HFFc6 (cell line): ENCODE measurements at regions not wholly inside any gene's neighbourhood (a gene's known extent, or its start where the extent isn't known, plus 50 kb on each side); places are given as distances from the start of the nearest gene placed in this dataset.
A peak's percentile ranks its signal among the peaks of the same experiment; 100 is the strongest.

Experiments
- DNase-seq: peaks from one replicate; pipeline ENCODE4 v3.0.0-alpha.2; 2018
- H3K27ac Mint-ChIP-seq: 2 replicates; pipeline ENCODE4 v1.8.0; 2020; ENCODE audit warnings: mild to moderate bottlenecking, mixed read lengths
- H3K27me3 Mint-ChIP-seq: 2 replicates; pipeline ENCODE4 v1.8.0; 2021; ENCODE audit warnings: mild to moderate bottlenecking, moderate library complexity, mixed read lengths; ENCODE audit not compliant: insufficient read depth
- H3K36me3 Mint-ChIP-seq: 2 replicates; pipeline ENCODE4 v1.8.0; 2021; ENCODE audit warnings: low read depth, mixed read lengths
- H3K4me1 Mint-ChIP-seq: 2 replicates; pipeline ENCODE4 v1.8.0; 2020; ENCODE audit warnings: low read depth, mixed read lengths
- H3K4me3 Mint-ChIP-seq: 2 replicates; pipeline ENCODE4 v1.8.0; 2020; ENCODE audit warnings: mild to moderate bottlenecking, moderate library complexity, mixed read lengths
- H3K9me3 Mint-ChIP-seq: 2 replicates; pipeline ENCODE4 v1.8.0; 2020; ENCODE audit warnings: mild to moderate bottlenecking, mixed read lengths
- TF ChIP-seq, protein P1 (sequence below): fragments of 200-600 bp; sonication (generic); IDR thresholded peaks from 2 replicates; pipeline ENCODE4 v1.5.0; 2021; ENCODE audit warnings: antibody characterized with exemption, mild to moderate bottlenecking

DNA sequence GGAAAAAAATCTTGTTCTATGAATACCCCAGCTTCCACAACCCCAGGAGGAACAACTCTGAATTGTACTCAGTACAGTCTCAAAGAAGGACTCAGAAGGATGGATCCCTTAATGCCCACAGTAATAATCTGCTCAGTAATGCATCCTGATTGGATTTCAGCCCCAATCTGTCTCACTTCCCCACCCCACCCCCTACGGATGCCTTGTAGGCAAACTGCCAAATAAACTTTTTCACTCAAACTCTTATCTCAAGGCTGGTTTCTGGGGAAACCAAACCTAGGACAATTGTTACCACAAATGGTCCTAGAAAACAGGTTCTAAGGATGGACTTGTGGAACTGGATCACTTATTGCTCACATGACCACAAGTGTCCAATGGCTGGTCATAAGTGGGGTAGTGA, 1021.8 kb upstream of the INTU start:
- TF ChIP-seq, protein P1, sequence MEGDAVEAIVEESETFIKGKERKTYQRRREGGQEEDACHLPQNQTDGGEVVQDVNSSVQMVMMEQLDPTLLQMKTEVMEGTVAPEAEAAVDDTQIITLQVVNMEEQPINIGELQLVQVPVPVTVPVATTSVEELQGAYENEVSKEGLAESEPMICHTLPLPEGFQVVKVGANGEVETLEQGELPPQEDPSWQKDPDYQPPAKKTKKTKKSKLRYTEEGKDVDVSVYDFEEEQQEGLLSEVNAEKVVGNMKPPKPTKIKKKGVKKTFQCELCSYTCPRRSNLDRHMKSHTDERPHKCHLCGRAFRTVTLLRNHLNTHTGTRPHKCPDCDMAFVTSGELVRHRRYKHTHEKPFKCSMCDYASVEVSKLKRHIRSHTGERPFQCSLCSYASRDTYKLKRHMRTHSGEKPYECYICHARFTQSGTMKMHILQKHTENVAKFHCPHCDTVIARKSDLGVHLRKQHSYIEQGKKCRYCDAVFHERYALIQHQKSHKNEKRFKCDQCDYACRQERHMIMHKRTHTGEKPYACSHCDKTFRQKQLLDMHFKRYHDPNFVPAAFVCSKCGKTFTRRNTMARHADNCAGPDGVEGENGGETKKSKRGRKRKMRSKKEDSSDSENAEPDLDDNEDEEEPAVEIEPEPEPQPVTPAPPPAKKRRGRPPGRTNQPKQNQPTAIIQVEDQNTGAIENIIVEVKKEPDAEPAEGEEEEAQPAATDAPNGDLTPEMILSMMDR, result no peak
- H3K9me3 Mint-ChIP-seq, result no peaks in the 10 kb centered on the region
- no peak overlapping the region for H3K27ac Mint-ChIP-seq
- no peaks in the 10 kb centered on the region for H3K27me3 Mint-ChIP-seq
- H3K4me3 Mint-ChIP-seq, result no peak overlapping the region
- no peak for DNase-seq
- peaks cover 4% of the 10 kb centered on the region; the same call in 1 of the 2 replicates for H3K4me1 Mint-ChIP-seq
- no peaks in the 10 kb centered on the region for H3K36me3 Mint-ChIP-seq

GRCh38 chr4:126611900-126612299, 1020.9 kb upstream of the INTU start:
- peak; percentile 37 for DNase-seq
- Mint-ChIP-seq H3K36me3 (no peaks in the 10 kb centered on the region), H3K4me1 (peaks cover 4% of the 10 kb centered on the region; the same call in 1 of the 2 replicates), H3K9me3 (no peaks in the 10 kb centered on the region), H3K27ac (no peak overlapping the region), H3K27me3 (no peaks in the 10 kb centered on the region), H3K4me3 (no peak overlapping the region)
- TF ChIP-seq, protein P1, result no peak

- Mint-ChIP-seq H3K9me3 (no peaks in the 10 kb centered on the region), H3K4me1 (peaks cover 4% of the 10 kb centered on the region; the same call in 1 of the 2 replicates), H3K36me3 (no peaks in the 10 kb centered on the region), H3K27me3 (no peaks in the 10 kb centered on the region), H3K4me3 (no peak overlapping the region), H3K27ac (no peak overlapping the region)
- TF ChIP-seq, protein P1, result no peak
- no peak for DNase-seq
These were observed 1018.4 kb upstream of the INTU start for GRCh38 chr4:126614356-126614855.

DNA sequence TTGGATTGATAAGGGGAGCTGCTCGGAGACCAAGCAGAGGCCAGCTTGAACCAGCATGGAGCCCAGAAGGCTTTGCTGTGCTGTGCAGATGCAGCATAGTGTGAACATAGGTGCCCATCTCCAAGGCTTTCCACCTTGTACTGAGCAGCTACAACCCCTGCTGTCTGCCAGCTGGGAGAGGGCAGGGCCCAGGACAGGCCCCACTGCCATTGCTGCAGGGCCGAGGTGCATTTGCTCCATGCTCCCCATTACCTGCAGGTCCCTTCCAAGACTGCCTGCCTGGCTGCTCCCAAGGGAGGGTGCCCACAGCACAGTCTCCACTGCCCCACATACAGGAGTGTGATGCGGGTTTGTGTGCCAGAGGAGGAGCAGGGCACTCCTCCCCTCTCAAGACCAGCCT, 1016.0 kb upstream of the INTU start:
- Mint-ChIP-seq H3K4me3 (no peak overlapping the region), H3K27me3 (no peaks in the 10 kb centered on the region; the same call in 1 of the 2 replicates), H3K36me3 (no peaks in the 10 kb centered on the region), H3K4me1 (peaks cover 1% of the 10 kb centered on the region; the same call in 1 of the 2 replicates), H3K27ac (no peak overlapping the region), H3K9me3 (no peaks in the 10 kb centered on the region)
- no peak for DNase-seq
- TF ChIP-seq, protein P1, result no peak

DNA sequence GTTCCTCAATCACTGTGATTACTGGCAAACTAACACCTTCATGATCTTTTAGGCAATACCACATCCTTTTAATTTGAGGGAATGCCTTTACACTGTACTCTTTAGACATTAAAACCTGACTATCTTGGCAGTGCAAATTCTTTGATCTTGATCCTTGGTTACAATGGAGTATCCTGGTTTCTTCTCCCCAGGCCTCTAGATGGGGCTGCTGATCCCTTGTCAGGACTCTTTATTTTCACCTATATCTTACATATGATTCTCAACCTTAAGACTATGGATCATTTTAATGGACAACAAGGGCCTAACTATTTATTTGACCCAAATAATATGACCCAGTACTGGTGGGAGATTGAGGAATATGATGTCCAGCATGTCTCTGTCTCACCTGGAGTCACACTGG, 1005.5 kb upstream of the INTU start:
- Mint-ChIP-seq H3K36me3 (no peaks in the 10 kb centered on the region), H3K4me1 (peaks cover 20% of the 10 kb centered on the region), H3K4me3 (no peak overlapping the region), H3K9me3 (no peaks in the 10 kb centered on the region), H3K27me3 (no peaks in the 10 kb centered on the region), H3K27ac (no peak overlapping the region)
- peak; percentile 23 for DNase-seq
- TF ChIP-seq, protein P1, result peak; percentile 77

GRCh38 chr4:126628933-126629332, 1003.8 kb upstream of the INTU start:
- Mint-ChIP-seq H3K9me3 (no peaks in the 10 kb centered on the region), H3K36me3 (no peaks in the 10 kb centered on the region), H3K27ac (no peak overlapping the region), H3K27me3 (no peaks in the 10 kb centered on the region), H3K4me3 (no peak overlapping the region), H3K4me1 (peaks cover 20% of the 10 kb centered on the region)
- TF ChIP-seq, protein P1, result no peak
- no peak for DNase-seq
